HG03521 (cell line): ENCODE measurements at regions not wholly inside any gene's neighbourhood (a gene's known extent, or its start where the extent isn't known, plus 50 kb on each side); places are given as distances from the start of the nearest gene placed in this dataset.
"Not testable (repeated sequence)": the region's sequence is repeated elsewhere in the genome, so short reads cannot be mapped to it uniquely, and the experiment has no call there.

Experiments
- ATAC-seq: cut with Tn5 transposase; IDR thresholded peaks from one replicate; pipeline ENCODE4 v1.9.1; 2021; ENCODE audit warnings: mild to moderate bottlenecking, moderate library complexity; ENCODE audit not compliant: unreplicated experiment

DNA sequence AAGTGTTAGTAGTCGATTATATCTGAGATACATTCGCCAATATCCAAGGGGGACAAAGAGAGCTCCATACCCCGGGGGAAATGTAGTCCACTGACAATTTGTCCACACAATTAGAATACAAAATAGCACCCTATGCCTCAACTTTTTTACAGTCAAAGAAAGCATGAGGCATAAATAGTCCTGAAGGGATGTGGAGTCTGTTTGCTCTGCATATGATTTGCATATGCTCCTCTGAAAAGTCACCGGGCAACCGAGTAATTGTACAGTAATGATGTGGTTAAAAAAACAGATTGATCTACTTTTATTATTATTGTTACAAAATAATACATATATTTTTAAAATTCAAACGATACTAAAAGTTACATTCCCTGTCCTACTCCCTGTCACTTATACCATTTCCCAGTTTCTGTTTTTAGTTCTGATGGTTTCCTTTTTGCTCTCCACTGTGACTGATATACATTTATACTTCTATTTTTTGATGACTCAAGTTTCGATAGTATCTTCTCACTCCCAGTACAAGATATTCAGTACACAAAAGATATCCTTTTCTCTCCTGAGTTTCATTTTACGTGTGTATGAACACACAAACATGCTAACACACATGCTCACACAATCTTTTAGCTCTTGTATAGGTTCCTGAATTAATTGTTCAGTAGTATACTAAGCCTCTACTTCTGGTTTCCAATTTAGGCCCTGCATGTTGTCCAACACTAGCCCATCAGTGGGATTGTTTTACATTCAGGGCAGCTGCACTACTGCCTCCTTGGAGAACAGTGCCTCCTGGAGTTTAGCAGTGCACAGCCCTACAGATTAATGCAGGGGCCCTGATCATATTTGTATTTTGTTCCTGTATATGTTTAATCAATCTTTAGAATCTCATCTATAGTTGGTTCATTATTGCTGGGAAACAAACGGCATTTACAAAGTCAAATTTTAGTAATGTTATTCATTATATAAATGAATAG is 130.9 kb downstream of the TES start:
- no peak for ATAC-seq

DNA sequence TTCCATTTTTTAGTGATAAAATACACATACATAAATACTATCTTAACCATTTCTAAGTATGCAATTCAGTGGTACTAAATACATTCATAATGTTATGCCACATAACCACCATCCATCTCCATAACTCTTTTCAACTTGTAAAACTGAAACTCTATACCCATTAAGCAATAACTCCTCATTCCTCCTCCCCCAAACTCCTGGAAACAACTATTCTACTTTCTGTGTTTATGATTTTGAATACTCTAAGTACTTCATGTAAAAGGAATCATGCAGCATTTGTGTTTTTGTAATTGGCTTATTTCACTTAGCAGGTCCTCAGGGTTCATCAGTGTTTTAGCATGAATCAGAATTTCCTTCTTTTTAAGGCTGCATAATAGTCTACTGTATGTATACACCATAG is 131.8 kb downstream of the TES start:
- ATAC-seq: no peak

DNA sequence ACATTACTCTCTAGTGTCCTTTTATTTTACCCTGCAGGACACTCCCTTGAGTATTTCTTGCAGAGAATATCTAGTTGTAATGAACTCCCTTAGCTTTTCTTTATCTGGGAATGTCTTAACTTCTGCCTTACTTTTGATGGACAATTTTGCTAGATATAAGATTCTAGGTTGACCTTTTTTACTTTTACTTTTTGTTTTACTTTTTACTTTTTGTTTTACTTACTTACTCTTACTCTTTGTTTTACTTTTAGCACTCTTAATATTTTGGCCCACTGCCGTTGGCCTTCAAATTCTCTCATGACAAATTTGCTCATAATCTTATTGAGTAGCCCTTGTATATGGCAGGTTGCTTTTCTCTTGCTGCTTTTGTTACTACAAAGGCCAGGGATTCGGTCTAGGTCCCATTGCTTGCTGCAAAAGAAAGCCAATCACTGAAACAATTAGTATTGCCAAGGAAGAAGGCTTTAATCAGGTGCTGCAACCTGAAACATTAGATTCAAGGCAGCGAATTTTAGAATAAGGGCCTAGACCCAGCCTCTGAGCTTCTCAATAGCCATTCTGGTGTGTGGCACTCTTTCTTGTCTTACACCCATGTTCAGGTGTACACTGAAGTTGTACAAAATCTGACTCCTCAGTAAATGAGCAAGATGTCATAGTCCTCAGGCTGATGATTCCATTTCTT is 137.0 kb downstream of the TES start:
- no peak for ATAC-seq

DNA sequence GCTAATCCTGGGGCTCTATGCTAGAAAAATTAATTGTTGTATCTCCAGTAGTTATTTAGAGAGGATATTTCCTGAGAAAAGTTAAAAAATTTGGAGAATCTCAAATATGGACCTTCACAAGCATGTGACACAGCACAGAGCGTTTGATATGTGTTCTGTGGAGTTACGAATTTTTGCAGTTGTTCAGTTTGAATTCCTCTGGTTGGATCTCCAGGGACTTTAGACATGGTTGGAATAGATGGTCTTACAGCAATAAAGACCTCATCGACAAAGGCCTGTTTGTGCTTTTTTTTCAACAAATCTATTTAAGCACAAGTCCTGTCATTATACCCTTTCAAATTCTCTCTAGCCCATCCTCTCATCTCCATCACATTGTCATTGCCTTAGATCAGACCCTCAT is 138.0 kb downstream of the TES start:
- no peak for ATAC-seq

DNA sequence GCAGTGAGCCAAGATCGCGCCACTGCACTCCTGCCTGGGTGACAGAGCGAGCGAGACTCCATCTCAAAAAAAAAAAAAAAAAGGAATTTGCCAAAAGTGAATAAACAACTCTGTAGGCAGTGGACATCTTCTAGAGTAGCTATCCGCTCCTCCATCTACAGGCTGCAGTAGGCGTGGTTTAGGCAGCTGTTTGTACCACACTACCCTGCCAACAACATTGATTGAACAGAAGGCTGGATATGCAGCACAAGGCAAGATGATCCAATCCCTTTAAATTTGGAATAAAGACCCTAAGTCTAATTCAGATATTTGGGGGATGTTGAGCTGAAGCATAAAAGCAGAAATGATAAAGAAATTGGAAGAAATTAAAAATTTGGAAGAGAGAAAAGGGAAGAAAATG is 141.6 kb downstream of the TES start:
- no peak for ATAC-seq

DNA sequence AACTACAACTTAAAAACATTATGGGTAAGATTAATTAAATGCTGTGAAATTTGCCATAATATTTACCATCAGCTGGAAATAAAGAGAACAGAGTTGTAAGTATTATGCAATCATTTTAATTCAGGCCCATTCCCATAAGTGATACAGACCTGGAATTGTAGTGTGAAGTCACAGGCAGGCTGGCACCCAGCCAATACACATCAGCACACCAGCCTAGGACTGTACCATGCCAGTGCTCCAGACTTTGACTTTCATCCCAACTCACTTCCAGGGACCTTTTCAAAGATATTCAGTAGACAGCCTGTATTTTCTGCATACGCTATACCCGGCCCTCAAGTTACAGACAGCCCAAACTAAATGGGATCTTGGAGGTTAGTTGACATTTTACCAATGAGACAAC is 143.3 kb downstream of the TES start:
- ATAC-seq: no peak

DNA sequence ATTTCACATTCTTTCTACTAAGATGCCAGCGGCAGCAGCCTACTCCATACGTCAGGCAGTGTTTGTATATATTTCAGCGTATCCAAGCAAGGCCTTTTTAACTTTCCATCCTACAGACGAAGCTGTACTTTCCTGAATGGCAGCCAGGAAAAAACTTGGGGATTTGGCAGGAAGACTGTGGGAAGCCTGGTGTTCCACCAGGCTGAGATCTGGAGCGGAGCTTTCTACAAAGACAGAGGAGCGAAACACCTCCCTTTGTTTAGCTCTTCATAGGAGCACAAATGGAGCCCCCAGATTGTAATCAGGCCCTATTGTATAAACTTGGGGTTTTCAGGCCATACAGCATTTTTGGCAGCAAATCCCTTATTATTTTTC is 143.8 kb downstream of the TES start:
- no peak for ATAC-seq

DNA sequence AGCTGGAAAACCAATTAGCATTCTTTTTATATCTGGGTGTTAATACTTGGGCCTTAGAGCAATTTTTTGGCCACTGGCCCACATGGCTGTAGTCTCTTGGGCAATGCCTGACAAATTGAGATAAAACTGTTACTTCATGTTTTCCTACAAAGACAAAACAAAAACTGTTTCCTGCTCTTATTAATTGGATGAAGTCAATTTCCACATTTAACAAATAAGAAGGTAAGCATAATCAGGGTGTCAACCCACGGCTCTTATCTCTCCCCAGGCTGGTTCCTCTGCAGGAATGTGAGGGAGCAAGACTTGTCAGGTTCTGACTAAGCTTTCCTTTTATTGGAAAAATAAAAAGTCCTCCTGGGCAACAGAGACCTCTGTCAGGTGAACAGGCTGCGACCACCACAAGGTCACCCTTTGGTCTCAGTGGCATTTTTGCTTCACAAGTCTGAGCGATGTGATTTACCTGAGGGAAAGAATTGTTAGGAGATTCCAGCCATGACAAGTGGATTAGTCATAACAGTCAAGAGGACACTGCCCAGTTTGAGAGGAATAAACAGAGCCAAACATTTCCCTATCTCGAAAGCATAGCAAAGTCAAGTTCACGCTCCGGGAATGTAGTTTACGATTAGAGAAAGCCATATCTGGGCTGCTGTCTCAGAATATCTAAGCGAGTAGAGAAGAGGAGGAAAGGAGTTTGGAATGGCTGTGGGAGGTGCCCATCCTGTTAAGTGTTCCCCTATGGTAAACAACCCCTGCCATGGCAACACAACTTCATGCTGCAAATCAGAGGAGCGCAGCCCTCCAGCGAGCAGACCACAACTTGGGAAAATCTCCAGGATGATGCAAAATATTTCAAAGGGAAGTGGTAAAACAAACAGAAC is 144.4 kb downstream of the TES start:
- no peak for ATAC-seq

DNA sequence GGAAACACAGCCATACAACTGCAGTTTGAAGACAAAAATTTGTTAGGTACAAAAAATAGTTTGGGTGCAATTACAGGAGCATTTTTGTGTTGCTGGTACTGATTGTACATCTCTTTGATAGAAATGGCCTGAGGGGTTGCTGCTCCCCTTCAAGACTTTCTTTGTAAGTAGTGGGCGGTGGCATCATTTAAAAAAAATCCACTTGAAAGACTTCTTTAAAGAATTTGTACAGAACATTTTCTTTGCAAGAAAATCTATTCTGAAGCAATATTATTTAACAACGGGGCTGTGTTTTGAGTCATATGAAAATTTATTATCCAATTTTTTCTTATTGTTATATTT is 144.1 kb upstream of the CAV2 start:
- ATAC-seq: no peak

DNA sequence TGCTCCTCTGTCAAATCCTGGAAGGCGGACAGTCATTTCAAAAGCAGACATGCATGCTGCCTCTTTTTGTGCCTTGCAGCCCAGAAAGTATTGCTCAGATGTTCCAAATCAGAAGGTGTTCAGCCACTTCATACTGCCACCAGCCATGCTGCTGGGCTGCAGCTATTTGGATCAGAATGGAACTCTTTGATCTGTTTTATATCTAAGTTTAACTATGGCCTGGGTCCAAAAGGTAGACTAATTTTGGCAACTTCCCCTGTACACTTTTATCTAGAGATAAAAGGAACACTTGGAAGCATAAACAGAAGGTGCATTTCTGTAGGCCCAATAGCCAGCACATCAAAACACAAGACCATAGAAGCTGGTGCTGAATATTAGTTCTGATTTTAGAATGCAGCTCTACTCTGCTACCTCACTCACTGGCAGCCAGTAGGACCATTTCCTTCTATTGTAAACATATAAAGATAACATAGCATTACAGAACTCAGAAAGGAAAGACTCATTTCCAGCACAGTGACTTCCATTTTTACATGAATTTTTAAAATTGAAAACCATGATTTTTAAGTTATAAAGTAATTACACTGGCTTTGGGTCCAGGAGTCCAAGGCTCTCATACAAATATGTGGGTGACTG is 143.1 kb upstream of the CAV2 start:
- ATAC-seq: no peak

DNA sequence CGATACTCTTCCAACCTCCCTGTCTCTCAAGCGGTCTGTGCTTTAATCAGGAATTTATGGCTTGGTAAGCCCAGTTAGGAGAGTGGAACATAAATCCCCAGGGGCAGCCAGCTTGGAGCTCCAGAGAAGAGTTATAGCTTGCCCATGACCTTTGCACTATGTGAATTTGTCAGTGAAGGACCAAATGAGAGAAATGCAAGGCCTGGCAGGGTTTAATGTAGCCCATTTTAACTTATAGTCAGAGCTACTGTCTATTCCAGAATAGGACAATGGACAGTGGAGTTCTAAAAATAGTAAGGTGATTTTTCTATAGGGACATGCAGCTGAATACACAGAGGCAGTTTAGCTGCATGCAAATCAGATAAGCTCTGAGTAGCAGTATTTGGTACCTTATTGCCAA is 142.6 kb upstream of the CAV2 start:
- ATAC-seq: no peak

DNA sequence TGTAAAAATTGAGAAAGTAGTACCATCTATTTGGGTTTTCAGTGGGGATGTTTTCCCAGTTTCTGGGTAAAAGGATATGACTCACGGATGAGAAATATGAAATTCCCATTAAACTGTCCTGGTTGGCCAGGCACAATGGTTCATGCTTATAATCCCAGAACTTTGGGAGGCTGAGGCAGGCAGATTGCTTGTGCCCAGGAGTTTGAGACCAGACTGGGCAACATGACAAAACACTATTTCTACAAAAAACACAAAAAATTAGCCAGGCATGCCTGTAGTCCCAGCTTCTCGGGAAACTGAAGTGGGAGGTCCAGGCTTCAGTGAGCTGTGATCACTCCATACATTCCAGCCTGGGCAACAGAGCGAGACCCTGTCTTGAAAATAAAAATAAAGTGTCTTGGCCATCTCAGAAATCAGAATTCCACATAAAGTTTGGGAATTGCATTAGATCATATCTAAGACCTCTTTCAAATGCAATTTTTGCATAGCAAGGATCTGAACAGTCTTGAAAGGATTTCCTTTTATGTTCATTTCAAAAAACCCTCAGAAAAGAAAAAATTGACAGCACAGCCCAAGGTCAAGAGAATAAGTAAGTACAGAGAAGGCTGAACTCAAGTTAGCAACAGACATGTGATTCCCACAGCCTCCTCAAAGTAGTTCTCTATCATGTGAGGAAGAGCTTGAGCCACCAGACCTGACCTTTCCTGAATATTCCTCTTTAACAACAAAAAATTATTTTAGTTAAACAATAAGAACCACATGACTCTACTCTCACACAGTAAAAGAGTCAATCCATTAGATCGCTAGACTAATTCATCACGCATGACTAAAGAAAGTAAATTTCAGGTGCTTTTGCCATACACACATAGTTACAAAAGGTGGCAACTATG is 141.5 kb upstream of the CAV2 start:
- ATAC-seq: no peak

DNA sequence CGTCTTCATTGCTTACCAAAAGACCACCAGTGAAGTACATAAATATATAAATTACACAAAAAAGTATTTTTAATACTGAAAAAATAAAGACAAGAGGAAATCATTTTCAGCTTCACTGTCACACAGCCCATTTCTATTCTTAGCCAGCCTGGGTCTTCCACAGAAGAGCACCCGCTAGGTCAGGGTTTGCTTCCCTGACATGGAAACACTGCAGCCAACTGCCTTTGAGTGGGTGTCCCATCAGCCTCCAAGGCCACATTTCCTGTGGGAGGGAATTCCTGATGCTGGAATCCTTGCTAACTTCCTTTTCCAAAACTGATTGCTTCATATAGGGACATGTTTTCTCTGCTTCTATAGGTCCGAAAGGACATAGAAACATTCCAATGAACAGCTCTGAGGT is 137.8 kb upstream of the CAV2 start:
- ATAC-seq: no peak

DNA sequence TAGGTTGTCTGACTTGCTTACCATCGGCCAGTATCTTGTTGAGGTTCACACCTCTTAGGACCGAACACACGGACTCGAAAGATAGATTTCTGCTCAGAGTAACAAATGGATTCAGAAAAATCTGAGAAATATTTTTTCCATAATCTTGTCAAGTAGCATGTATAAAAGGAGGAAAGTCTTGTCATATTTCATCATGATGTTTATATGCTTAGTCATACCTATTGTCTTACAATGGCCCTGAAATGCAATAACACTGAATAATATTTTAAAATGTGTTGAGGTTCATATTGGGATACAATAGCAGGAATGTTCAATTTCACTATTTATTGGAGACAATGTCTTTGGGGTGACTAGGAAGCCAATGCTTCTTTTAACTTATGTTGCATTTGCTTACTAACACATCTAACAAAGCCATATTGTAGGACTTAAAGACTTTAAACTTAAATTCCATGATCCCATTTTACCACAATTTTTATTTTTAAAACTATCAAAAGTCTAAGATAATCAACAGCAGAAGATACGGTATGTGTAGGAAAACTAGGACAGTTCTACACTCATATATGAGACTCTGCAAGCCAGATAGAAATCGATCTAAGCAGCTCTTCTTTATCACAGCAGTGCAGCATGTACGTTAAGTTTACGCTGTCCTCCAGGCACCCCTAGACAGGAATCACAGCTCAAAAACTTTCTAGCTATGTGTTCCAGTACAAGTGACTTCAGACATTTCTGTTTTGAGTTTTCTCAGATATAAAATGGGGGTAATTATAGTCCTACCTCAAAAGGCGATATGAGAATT is 135.7 kb upstream of the CAV2 start:
- no peak for ATAC-seq

DNA sequence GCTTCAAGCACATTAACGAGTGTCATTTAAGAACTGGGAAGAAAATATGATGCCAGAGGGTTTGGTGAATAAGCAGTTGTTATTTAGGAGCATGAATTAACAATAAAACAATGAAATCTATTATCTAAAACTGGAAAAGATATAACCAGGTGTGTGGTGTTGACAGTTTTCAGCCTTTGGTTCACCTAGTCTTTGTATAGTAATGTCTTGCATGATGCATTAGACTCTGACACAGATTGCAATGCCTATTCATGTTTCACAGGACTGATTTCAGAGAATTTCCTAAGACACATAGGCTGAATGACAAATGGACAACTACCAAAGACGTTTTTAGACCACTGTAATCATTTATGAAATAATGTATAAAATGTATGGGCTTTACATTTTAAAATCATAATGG is 135.1 kb upstream of the CAV2 start:
- no peak for ATAC-seq

DNA sequence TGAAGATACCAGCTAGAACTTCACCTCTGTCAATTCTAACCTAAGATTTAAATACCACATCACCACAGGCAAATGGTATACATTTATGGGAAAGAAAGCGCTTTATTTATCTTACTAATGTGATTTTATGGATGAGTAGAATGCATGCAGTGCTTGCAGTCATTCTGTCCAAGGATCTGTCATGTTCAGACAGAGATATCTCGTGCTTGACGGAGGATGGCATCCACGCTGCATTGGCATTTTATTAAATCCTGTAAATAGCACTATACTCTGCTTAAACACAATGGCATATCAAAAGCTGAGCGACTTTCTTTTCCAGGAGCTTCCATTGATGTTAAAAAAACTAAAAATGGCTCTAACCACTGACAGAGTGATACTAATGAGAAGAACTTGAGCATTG is 133.7 kb upstream of the CAV2 start:
- ATAC-seq: no peak

DNA sequence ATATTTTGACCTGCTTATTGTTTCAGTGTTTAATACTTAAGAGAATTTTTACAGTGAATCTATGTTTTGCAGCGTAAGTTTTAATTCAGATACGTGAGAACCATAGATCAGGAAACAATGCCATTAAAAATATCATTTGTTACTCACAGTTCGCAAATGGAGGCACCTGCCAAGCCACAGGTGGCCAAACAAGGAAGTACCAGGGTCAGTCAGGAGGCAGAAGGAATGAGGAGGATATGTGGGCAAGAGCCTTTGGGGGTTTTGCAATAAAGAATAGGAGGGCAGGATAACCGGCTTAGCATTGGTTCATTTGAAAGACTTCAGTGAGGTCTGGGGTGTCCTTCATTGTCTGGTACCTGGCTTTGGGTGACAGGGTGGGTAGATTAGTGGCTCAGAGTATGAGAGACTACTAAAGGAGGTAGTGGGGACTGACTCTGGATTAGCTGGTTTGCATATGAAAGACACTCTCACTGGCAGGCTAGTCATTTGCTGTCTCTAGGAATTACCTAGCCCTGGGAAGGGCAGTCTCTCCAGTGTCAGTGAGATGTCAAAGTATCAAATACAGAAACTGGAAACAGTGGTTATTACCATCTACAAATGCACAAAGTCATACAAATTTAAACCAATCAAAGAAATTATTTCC is 132.2 kb upstream of the CAV2 start:
- ATAC-seq: no peak

DNA sequence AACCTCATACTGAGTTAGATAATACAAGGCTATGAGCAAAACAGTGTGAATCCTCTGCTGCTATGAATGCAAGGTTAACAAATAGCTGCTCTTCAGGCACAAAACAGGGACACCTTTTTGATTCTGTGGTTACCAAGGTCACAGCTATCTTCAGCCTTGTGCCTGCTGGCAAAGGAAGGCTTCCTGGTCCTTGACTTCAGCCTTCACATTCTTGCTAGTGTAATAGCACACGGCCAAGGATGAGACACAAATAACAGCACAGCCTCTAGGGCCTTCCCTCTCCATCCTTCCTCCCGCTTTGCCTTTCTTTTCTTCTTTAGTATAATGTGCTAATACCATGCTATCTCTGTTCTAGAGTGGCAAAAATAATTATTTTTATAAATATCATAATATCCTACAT is 130.6 kb upstream of the CAV2 start:
- no peak for ATAC-seq

DNA sequence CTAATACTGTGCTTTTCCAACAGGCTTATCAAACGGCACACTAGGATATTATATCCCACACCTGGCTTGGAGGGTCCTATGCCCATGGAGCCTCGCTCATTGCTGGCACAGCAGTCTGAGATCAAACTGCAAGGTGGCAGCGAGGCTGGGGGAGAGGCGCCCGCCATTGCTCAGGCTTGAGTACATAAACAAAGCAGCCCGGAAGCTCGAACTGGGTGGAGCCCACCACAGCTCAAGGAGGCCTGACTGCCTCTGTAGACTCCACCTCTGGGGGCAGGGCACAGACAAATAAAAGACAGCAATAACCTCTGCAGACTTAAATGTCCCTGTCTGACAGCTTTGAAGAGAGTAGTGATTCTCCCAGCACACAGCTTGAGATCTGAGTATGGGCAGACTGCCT is 128.0 kb upstream of the CAV2 start:
- not testable (repeated sequence) for ATAC-seq
